Left ventricle myocardium inferior (tissue), 1 donor: ENCODE measurements at regions not wholly inside any gene's neighbourhood (a gene's known extent, or its start where the extent isn't known, plus 50 kb on each side); places are given as distances from the start of the nearest gene placed in this dataset.

Experiments
- DNase-seq: peaks from one replicate; pipeline ENCODE4 v3.0.0-alpha.2; 2020
- H3K27ac ChIP-seq: fragments of 200-600 bp; replicated peaks from 2 replicates; pipeline ENCODE4 v1.8.0; 2021
- H3K27me3 ChIP-seq: fragments of 200-600 bp; 2 replicates; pipeline ENCODE4 v1.8.0; 2021; ENCODE audit warnings: low read depth
- H3K36me3 ChIP-seq: fragments of 200-600 bp; 2 replicates; pipeline ENCODE4 v1.8.0; 2021
- H3K4me1 ChIP-seq: fragments of 200-600 bp; 2 replicates; pipeline ENCODE4 v1.8.0; 2021
- H3K4me3 ChIP-seq: fragments of 200-600 bp; 2 replicates; pipeline ENCODE4 v1.8.0; 2021; ENCODE audit warnings: mild to moderate bottlenecking, moderate library complexity
- H3K9me3 ChIP-seq: fragments of 200-600 bp; replicated peaks from 2 replicates; pipeline ENCODE4 v1.8.0; 2021
- CTCF ChIP-seq: fragments of 200-600 bp; IDR thresholded peaks from 2 replicates; pipeline ENCODE4 v1.8.0; 2021; ENCODE audit warnings: antibody characterized with exemption, mild to moderate bottlenecking, borderline replicate concordance
- intact Hi-C: fragments of 100-400 bp; cut with micrococcal nuclease; formaldehyde crosslinking; loops from one replicate; pipeline ENCODE4 v1.11.0; 2022
- donor health status: DM: no; HTN: yes; CAD: no; lungs with severe emphysema.

DNA sequence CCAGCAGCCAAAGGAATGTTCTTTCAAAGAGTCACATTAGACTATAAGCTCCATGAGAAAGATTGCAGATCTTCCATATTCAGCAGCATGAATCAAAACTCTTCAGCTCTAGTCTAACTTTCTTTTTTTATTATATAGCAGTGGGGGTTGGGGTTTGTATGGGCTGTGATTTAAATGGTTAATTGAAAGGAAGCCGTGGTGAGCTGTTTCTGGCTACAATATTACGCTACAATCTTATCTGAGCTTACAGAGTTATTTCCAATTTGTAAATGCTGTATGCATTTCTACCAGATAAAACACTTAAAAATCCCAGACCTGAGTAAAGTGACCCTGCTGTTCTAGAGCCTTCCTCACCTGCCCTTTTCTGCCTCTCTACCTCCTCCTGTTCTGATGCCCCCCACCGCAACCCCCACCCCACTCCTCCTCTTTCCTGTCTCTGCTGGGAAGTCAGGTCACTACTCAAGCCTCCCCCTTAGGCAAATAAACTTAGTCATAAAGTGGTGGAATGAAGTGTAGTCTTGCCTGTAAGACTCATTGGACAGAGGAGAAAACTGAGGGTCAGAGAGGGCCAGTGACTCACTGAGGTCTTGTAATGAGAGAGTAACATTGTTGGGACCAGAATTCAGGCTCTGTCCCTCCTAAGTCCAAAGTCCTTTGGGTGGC is 1089.5 kb downstream of the BCL11B start:
- H3K4me3 ChIP-seq, result no peak overlapping the region
- H3K4me1 ChIP-seq, result no peaks in the 10 kb centered on the region
- no peaks in the 10 kb centered on the region for H3K36me3 ChIP-seq
- DNase-seq, result no peak
- intact Hi-C loops, result no loop called here
- no peak for TF ChIP-seq CTCF
- H3K9me3 ChIP-seq, result no peaks in the 10 kb centered on the region
- H3K27ac ChIP-seq, result no peak overlapping the region
- peaks cover 25% of the 10 kb centered on the region for H3K27me3 ChIP-seq

- no peak for TF ChIP-seq CTCF
- DNase-seq, result no peak
These were observed 1088.4 kb downstream of the BCL11B start for GRCh38 chr14:98183556-98183955.

DNA sequence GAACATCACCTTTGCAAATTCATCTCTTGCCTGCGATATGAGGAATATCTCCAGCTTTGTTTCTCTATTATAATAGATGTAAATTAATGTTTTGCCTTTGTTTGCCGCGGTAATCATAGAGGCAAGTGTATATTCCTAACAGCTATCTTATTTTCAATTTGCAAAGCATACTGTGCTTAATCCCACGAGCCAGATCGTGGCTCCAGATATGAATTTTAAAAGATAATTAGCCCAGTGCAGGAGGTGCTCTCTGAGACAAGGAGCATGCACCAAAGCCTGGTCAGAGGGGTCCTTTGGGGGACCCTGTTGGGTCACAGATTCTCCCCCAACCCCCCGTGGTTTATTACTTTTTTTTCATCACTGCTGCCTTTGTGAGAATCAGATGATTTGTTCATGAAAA is 1087.5 kb downstream of the BCL11B start:
- DNase-seq, result no peak
- H3K9me3 ChIP-seq, result no peaks in the 10 kb centered on the region
- H3K27me3 ChIP-seq, result peaks cover 35% of the 10 kb centered on the region
- H3K4me1 ChIP-seq, result no peaks in the 10 kb centered on the region
- H3K4me3 ChIP-seq, result no peak overlapping the region
- no peak for TF ChIP-seq CTCF
- intact Hi-C loops, result no loop called here
- no peak overlapping the region for H3K27ac ChIP-seq
- no peaks in the 10 kb centered on the region for H3K36me3 ChIP-seq

More at GRCh38 chr14:98183556-98183955, 1088.4 kb downstream of the BCL11B start:
- peaks cover 30% of the 10 kb centered on the region for H3K27me3 ChIP-seq
- H3K4me1 ChIP-seq, result no peaks in the 10 kb centered on the region
- intact Hi-C loops, result no loop called here
- no peaks in the 10 kb centered on the region for H3K9me3 ChIP-seq
- no peaks in the 10 kb centered on the region for H3K36me3 ChIP-seq
- H3K27ac ChIP-seq, result no peak overlapping the region
- no peak overlapping the region for H3K4me3 ChIP-seq

DNA sequence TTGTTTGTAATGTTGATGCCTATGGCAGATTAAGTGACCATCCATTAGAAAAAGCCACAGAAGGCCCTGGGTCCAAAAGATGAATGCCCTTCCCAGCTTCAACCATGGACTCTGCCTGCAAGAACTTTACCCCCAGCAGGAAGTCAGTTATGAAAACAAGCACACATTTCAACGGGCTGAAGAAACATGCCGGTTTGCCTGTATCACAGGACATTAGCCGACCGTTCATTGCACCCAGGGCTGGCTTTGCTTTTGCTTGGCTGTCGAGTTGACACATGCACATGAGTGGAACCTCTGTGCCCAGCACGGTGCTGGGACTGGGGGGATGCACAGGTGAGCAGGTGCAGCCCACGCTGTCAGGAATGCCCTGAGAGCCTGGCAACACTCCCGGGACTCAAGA is 1087.0 kb downstream of the BCL11B start:
- H3K4me3 ChIP-seq, result no peak overlapping the region
- no peak for TF ChIP-seq CTCF
- H3K27ac ChIP-seq, result no peak overlapping the region
- DNase-seq, result no peak
- no peaks in the 10 kb centered on the region for H3K4me1 ChIP-seq
- peaks cover 35% of the 10 kb centered on the region for H3K27me3 ChIP-seq
- H3K9me3 ChIP-seq, result no peaks in the 10 kb centered on the region
- no peaks in the 10 kb centered on the region for H3K36me3 ChIP-seq
- intact Hi-C loops, result no loop called here

DNA sequence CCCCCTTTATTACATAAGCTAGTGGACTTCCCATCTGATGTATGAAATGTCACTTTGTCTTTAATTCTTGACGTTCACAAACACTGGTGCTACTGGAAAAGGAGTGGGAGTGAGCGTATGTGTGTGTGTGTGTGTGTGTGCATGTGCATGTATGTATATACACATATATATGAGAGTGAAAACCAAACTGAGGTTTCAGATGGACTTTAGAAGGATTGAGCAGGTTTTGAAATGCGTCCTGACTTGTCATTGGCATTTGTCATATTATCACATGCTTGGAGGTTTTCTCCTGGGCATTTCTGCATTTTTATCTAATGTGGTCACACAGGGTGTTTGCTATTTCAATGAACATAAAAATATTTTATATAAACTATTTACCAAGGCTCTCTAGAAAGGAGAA is 1085.9 kb downstream of the BCL11B start:
- Histone ChIP-seq H3K27ac (no peak overlapping the region), H3K4me3 (no peak overlapping the region), H3K36me3 (no peaks in the 10 kb centered on the region), H3K27me3 (peaks cover 29% of the 10 kb centered on the region), H3K9me3 (no peaks in the 10 kb centered on the region), H3K4me1 (no peaks in the 10 kb centered on the region)
- TF ChIP-seq CTCF, result no peak
- intact Hi-C loops, result no loop called here
- DNase-seq, result no peak
